Fibroblast of mammary gland (primary cell): ENCODE measurements at regions not wholly inside any gene's neighbourhood (a gene's known extent, or its start where the extent isn't known, plus 50 kb on each side); places are given as distances from the start of the nearest gene placed in this dataset.
"Not testable (repeated sequence)": the region's sequence is repeated elsewhere in the genome, so short reads cannot be mapped to it uniquely, and the experiment has no call there.

ENCODE experiments used
- DNase-seq: peaks from one replicate; pipeline ENCODE4 v3.0.0-alpha.2; 2010; ENCODE audit warnings: low read depth
- H3K4me3 ChIP-seq: 2 replicates; pipeline ENCODE4 v1.5.1; 2011; ENCODE audit warnings: low read depth, mild to moderate bottlenecking, low read length, moderate library complexity; ENCODE audit not compliant: control insufficient read depth
- CTCF ChIP-seq: conservative IDR thresholded peaks from 2 replicates; pipeline ENCODE4 v1.5.1; 2011; ENCODE audit warnings: low read depth, low read length, inconsistent platforms; ENCODE audit not compliant: control insufficient read depth, insufficient read depth

- no peak overlapping the region for H3K4me3 ChIP-seq
- peak; percentile 33 for DNase-seq
- TF ChIP-seq CTCF, result no peak
Measured at GRCh38 chr5:96321345-96321744, 111.7 kb downstream of the PCSK1 start.

- DNase-seq, result peak; percentile 55
- no peak for TF ChIP-seq CTCF
- no peak overlapping the region for H3K4me3 ChIP-seq
Measured at GRCh38 chr5:96320797-96321196, 112.3 kb downstream of the PCSK1 start.

- peak; percentile 36 for DNase-seq
Measured at GRCh38 chr5:96319981-96320739, 112.9 kb downstream of the PCSK1 start.

GRCh38 chr5:96318569-96319110, 114.4 kb downstream of the PCSK1 start:
- H3K4me3 ChIP-seq, result no peak overlapping the region
- TF ChIP-seq CTCF, result no peak
- DNase-seq, result no peak

More at GRCh38 chr5:96319981-96320739, 112.9 kb downstream of the PCSK1 start:
- H3K4me3 ChIP-seq, result not testable (repeated sequence)

- DNase-seq, result peak; percentile 42
- TF ChIP-seq CTCF, result no peak
- H3K4me3 ChIP-seq, result no peak overlapping the region
Measured at GRCh38 chr5:96317945-96318344, 115.1 kb downstream of the PCSK1 start.

- no peak for DNase-seq
- no peak for TF ChIP-seq CTCF
- no peak overlapping the region for H3K4me3 ChIP-seq
Measured at GRCh38 chr5:96316487-96316886, 116.6 kb downstream of the PCSK1 start.

GRCh38 chr5:96316017-96316416, 117.0 kb downstream of the PCSK1 start:
- H3K4me3 ChIP-seq, result no peak overlapping the region
- TF ChIP-seq CTCF, result no peak
- no peak for DNase-seq
